Heart left ventricle (tissue), 13 donors: ENCODE measurements at regions not wholly inside any gene's neighbourhood (a gene's known extent, or its start where the extent isn't known, plus 50 kb on each side); places are given as distances from the start of the nearest gene placed in this dataset.
"Not testable (repeated sequence)": the region's sequence is repeated elsewhere in the genome, so short reads cannot be mapped to it uniquely, and the experiment has no call there.

Source experiments
- CTCF ChIP-seq, 12 donors: fragments of 200-600 bp; sonication (generic) in 4 of 12; IDR thresholded peaks; one replicate each; pipeline versions ENCODE4 v1.5.0 to v1.8.0; 2018 to 2022; ENCODE audit warnings: antibody characterized with exemption in 12 of 12, mild to moderate bottlenecking in 5 of 12
- POLR2A ChIP-seq, 2 donors: fragments of 450-650 bp; IDR thresholded peaks; one replicate each; pipeline ENCODE4 v1.6.1; 2017; ENCODE audit warnings: antibody characterized with exemption in 2 of 2, mild to moderate bottlenecking in 2 of 2, moderate library complexity in 2 of 2
- donor health status: ischemic (EF 13 %, LVEDD 7.1; RV severe dilation, severe dysfunction).
- donor health status: DM: no; HTN: yes; CAD: no.
- donor health status: DM: no; HTN: no; CAD: no.
- donor health status: ischemic (EF 25% LVEDD 6.9; RV normal size, moderate dysfunction).
- donor health status: ischemic (EF 25% LVEDD 5.7; RV mildly dilated, moderate dysfunction).
- donor health status: ischemic (EF 35%, LVEDD 5.7; RV mildly dilated, moderate dysfunction).
- donor health status: nonischemic (EF 11% LVEDD 7.7; RV severe dilation, severe dysfunction).
- donor health status: DM: yes; HTN: yes; CAD: no.
- donor health status: PGD.
- donor health status: ischemic (EF 29% LVEDD 5.4; RV normal size, mild dysfunction).
- donor health status: nonischemic (EF 23%, LVEDD 6.1; RV moderate dilation, normal function).

DNA sequence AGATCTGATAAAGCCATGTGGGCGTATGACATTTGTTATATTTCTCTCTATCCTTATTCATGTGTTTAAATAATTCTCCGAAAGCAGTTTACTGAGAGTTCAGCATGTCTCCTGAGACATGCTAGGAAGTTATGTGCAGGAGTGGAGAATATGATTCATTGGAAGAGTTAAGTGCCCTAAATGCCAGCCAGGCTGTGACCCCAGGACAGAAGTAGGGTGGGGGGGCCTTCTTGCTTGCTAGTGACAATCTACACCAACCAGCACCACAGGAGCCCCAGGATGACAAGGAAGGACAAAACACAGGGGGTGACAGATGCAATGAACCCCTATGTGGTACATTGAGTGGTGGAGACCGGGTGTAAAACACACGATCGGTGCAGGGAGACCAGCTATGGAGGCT, 79.5 kb upstream of the PLGLB2 start:
- not testable (repeated sequence) for TF ChIP-seq CTCF, POLR2A (IDR thresholded peaks at IDR 0.05)
